D341Med (cell line): ENCODE measurements at regions not wholly inside any gene's neighbourhood (a gene's known extent, or its start where the extent isn't known, plus 50 kb on each side); places are given as distances from the start of the nearest gene placed in this dataset.

Experiments used
- DNase-seq: peaks from one replicate; pipeline ENCODE4 v3.0.0; 2012; ENCODE audit warnings: low spot score

GRCh38 chr1:22285549-22286396 is 142.9 kb upstream of the WNT4 start:
- DNase-seq: peak; percentile 20

- DNase-seq: peak; percentile 12
Observed at GRCh38 chr1:22286491-22286890, 143.6 kb upstream of the WNT4 start.

- no peak for DNase-seq
Observed at GRCh38 chr1:22287273-22287672, 144.4 kb upstream of the WNT4 start.

GRCh38 chr1:22287946-22288520 is 145.1 kb upstream of the WNT4 start:
- peak; percentile 17 for DNase-seq

- DNase-seq: no peak
Observed at GRCh38 chr1:22288593-22289241, 145.8 kb upstream of the WNT4 start.

GRCh38 chr1:22289307-22289995 is 146.6 kb upstream of the WNT4 start:
- DNase-seq: no peak

GRCh38 chr1:22290157-22290556 is 147.3 kb upstream of the WNT4 start:
- DNase-seq: no peak

- DNase-seq: no peak
Observed at GRCh38 chr1:22290611-22291010, 147.7 kb upstream of the WNT4 start.

- no peak for DNase-seq
Observed at GRCh38 chr1:22291057-22291456, 148.2 kb upstream of the WNT4 start.

- DNase-seq: no peak
Observed at GRCh38 chr1:22291494-22291893, 148.6 kb upstream of the WNT4 start.

- peak; percentile 16 for DNase-seq
Observed at GRCh38 chr1:22292011-22292788, 149.3 kb upstream of the WNT4 start.

- no peak for DNase-seq
Observed at GRCh38 chr1:22295396-22295795, 152.5 kb upstream of the WNT4 start.

GRCh38 chr1:22295856-22296255 is 153.0 kb upstream of the WNT4 start:
- DNase-seq: no peak

- DNase-seq: no peak
Observed at GRCh38 chr1:22296701-22297591, 154.0 kb upstream of the WNT4 start.

- no peak for DNase-seq
Observed at GRCh38 chr1:22297999-22298398, 153.7 kb upstream of the ZBTB40 start.

GRCh38 chr1:22303816-22304215 is 147.8 kb upstream of the ZBTB40 start:
- DNase-seq: no peak

- no peak for DNase-seq
Observed at GRCh38 chr1:22309572-22309971, 142.1 kb upstream of the ZBTB40 start.

GRCh38 chr1:22311461-22311860 is 140.2 kb upstream of the ZBTB40 start:
- no peak for DNase-seq

- DNase-seq: no peak
Observed at GRCh38 chr1:22313321-22313720, 138.3 kb upstream of the ZBTB40 start.

GRCh38 chr1:22314706-22315105 is 136.9 kb upstream of the ZBTB40 start:
- no peak for DNase-seq
